Activated CD8-positive, alpha-beta T cell treated with anti-CD3 and anti-CD28 coated beads for 36 hours (primary cell): ENCODE measurements at regions not wholly inside any gene's neighbourhood (a gene's known extent, or its start where the extent isn't known, plus 50 kb on each side); places are given as distances from the start of the nearest gene placed in this dataset.
"Not testable (repeated sequence)": the region's sequence is repeated elsewhere in the genome, so short reads cannot be mapped to it uniquely, and the experiment has no call there.

Experiments
- ATAC-seq: fragments of 200-7000 bp; cut with Tn5 transposase; one replicate; pipeline ENCODE4 v1.10.0; 2021; ENCODE audit warnings: mild to moderate bottlenecking, moderate library complexity
- CTCF ChIA-PET: fragments of 350-600 bp; sonication (Branson Sonifier 250); formaldehyde crosslinking; loops from one replicate; lab custom pipeline; 2021; ENCODE audit warnings: antibody characterized with exemption; lab: Charles Lee
- POLR2A ChIA-PET: fragments of 350-600 bp; sonication (Branson Sonifier 250); formaldehyde crosslinking; loops from one replicate; lab custom pipeline; 2021; ENCODE audit warnings: antibody characterized with exemption; lab: Charles Lee
- DNase-seq: peaks from one replicate; pipeline ENCODE4 v3.0.0-alpha.2; 2020
- H3K27ac Mint-ChIP-seq: one replicate; pipeline ENCODE4 v1.8.0; 2021; ENCODE audit warnings: mild to moderate bottlenecking, mixed read lengths
- H3K27me3 Mint-ChIP-seq: one replicate; pipeline ENCODE4 v1.8.0; 2021; ENCODE audit warnings: mixed read lengths
- H3K36me3 Mint-ChIP-seq: one replicate; pipeline ENCODE4 v1.8.0; 2021; ENCODE audit warnings: low read depth, mixed read lengths
- H3K4me1 Mint-ChIP-seq: one replicate; pipeline ENCODE4 v1.8.0; 2021; ENCODE audit warnings: low read depth, mixed read lengths
- H3K4me3 Mint-ChIP-seq: one replicate; pipeline ENCODE4 v1.8.0; 2021; ENCODE audit warnings: mild to moderate bottlenecking, moderate library complexity, mixed read lengths
- H3K9me3 Mint-ChIP-seq: one replicate; pipeline ENCODE4 v1.8.0; 2021; ENCODE audit warnings: mixed read lengths
- CTCF ChIP-seq: fragments of 200-600 bp; IDR thresholded peaks from one replicate; pipeline ENCODE4 v1.8.0; 2022; ENCODE audit warnings: antibody characterized with exemption, mild to moderate bottlenecking
- intact Hi-C: fragments of 100-400 bp; cut with micrococcal nuclease; formaldehyde crosslinking; loops from one replicate; pipeline ENCODE4 v1.10.0; 2022

GRCh38 chr7:29699723-29700122 is 106.6 kb upstream of the WIPF3 start:
- H3K9me3 Mint-ChIP-seq, POLR2A ChIA-PET, ATAC-seq, DNase-seq, intact Hi-C loops, H3K27ac Mint-ChIP-seq, CTCF ChIA-PET, H3K4me3 Mint-ChIP-seq, H3K4me1 Mint-ChIP-seq, H3K27me3 Mint-ChIP-seq, H3K36me3 Mint-ChIP-seq: not testable (repeated sequence)

- POLR2A ChIA-PET, intact Hi-C loops, H3K4me1 Mint-ChIP-seq, H3K4me3 Mint-ChIP-seq, ATAC-seq, H3K36me3 Mint-ChIP-seq, H3K27me3 Mint-ChIP-seq, H3K27ac Mint-ChIP-seq, DNase-seq, CTCF ChIA-PET, H3K9me3 Mint-ChIP-seq: not testable (repeated sequence)
Observed at GRCh38 chr7:29701540-29701939, 104.8 kb upstream of the WIPF3 start.

GRCh38 chr7:29703830-29704229 is 102.5 kb upstream of the WIPF3 start:
- H3K4me3 Mint-ChIP-seq, POLR2A ChIA-PET, DNase-seq, H3K27me3 Mint-ChIP-seq, ATAC-seq, CTCF ChIA-PET, intact Hi-C loops, H3K27ac Mint-ChIP-seq, H3K9me3 Mint-ChIP-seq, H3K36me3 Mint-ChIP-seq, H3K4me1 Mint-ChIP-seq: not testable (repeated sequence)

- POLR2A ChIA-PET, H3K36me3 Mint-ChIP-seq, H3K4me3 Mint-ChIP-seq, H3K27ac Mint-ChIP-seq, H3K9me3 Mint-ChIP-seq, ATAC-seq, intact Hi-C loops, DNase-seq, CTCF ChIA-PET, H3K4me1 Mint-ChIP-seq: not testable (repeated sequence)
- peaks cover 12% of the 10 kb centered on the region for H3K27me3 Mint-ChIP-seq
Observed at GRCh38 chr7:29709002-29709401, 97.3 kb upstream of the WIPF3 start.

GRCh38 chr7:29723127-29723526 is 83.2 kb upstream of the WIPF3 start:
- CTCF ChIA-PET, H3K27me3 Mint-ChIP-seq, H3K27ac Mint-ChIP-seq, H3K4me3 Mint-ChIP-seq, H3K36me3 Mint-ChIP-seq, POLR2A ChIA-PET, ATAC-seq, DNase-seq, intact Hi-C loops, H3K9me3 Mint-ChIP-seq, H3K4me1 Mint-ChIP-seq: not testable (repeated sequence)

GRCh38 chr7:29723599-29723998 is 82.7 kb upstream of the WIPF3 start:
- no peak for ATAC-seq
- no peaks in the 10 kb centered on the region for H3K9me3 Mint-ChIP-seq
- H3K4me3 Mint-ChIP-seq: no peak overlapping the region
- intact Hi-C loops: no loop called here
- H3K27me3 Mint-ChIP-seq: peaks cover 8% of the 10 kb centered on the region
- no peaks in the 10 kb centered on the region for H3K4me1 Mint-ChIP-seq
- no peak for DNase-seq
- H3K27ac Mint-ChIP-seq: no peak overlapping the region
- TF ChIP-seq CTCF: no peak
- ChIA-PET CTCF (no interaction called here), POLR2A (no interaction called here)
- H3K36me3 Mint-ChIP-seq: no peaks in the 10 kb centered on the region

- DNase-seq, POLR2A ChIA-PET, H3K9me3 Mint-ChIP-seq, CTCF ChIA-PET, H3K27ac Mint-ChIP-seq, H3K36me3 Mint-ChIP-seq, ATAC-seq, H3K4me3 Mint-ChIP-seq, H3K4me1 Mint-ChIP-seq, intact Hi-C loops: not testable (repeated sequence)
- peaks cover 17% of the 10 kb centered on the region for H3K27me3 Mint-ChIP-seq
Observed at GRCh38 chr7:29729534-29730165, 76.7 kb upstream of the WIPF3 start.

- DNase-seq: no peak
- H3K4me3 Mint-ChIP-seq: no peak overlapping the region
- no peaks in the 10 kb centered on the region for H3K4me1 Mint-ChIP-seq
- intact Hi-C loops: no loop called here
- no peaks in the 10 kb centered on the region for H3K36me3 Mint-ChIP-seq
- ChIA-PET POLR2A (no interaction called here), CTCF (no interaction called here)
- no peak for ATAC-seq
- no peaks in the 10 kb centered on the region for H3K9me3 Mint-ChIP-seq
- H3K27ac Mint-ChIP-seq: no peak overlapping the region
- no peak for TF ChIP-seq CTCF
- H3K27me3 Mint-ChIP-seq: peaks cover 12% of the 10 kb centered on the region
Observed at GRCh38 chr7:29734246-29734731, 72.0 kb upstream of the WIPF3 start.

- intact Hi-C loops: loop anchor here (5.0 kb wide), 1 partner anchor 175 kb away; no protein-coding TSS in a partner anchor
- H3K27ac Mint-ChIP-seq, H3K4me3 Mint-ChIP-seq, H3K36me3 Mint-ChIP-seq, H3K9me3 Mint-ChIP-seq, H3K27me3 Mint-ChIP-seq, H3K4me1 Mint-ChIP-seq, DNase-seq, POLR2A ChIA-PET, ATAC-seq: not testable (repeated sequence)
- CTCF ChIA-PET: interaction anchor here (2.3 kb wide), 1 partner anchor 174 kb away, joined by 16 read pairs; no protein-coding TSS in a partner anchor
Observed at GRCh38 chr7:29747645-29748245, 58.6 kb upstream of the WIPF3 start.
